Neutrophil (primary cell): ENCODE measurements at regions not wholly inside any gene's neighbourhood (a gene's known extent, or its start where the extent isn't known, plus 50 kb on each side); places are given as distances from the start of the nearest gene placed in this dataset.

ENCODE experiments used
- H3K27ac ChIP-seq: fragments of 200-600 bp; sonication (generic); 2 replicates; pipeline ENCODE4 v1.5.1; 2016; ENCODE audit warnings: mild to moderate bottlenecking, moderate library complexity
- H3K27me3 ChIP-seq: fragments of 200-600 bp; sonication (generic); 2 replicates; pipeline ENCODE4 v1.6.0; 2016; ENCODE audit warnings: mild to moderate bottlenecking
- H3K36me3 ChIP-seq: fragments of 200-600 bp; sonication (generic); 2 replicates; pipeline ENCODE4 v1.5.1; 2017
- H3K4me1 ChIP-seq, 2 experiments: fragments of 200-600 bp in 1 of 2; sonication (generic) in 1 of 2; 1 replicate in 1 of 2; 2 replicates in 1 of 2; pipeline versions ENCODE4 v1.5.1 to v1.6.1; 2013 to 2016; ENCODE audit warnings: low read depth in 1 of 2, low read length in 1 of 2, mild to moderate bottlenecking in 1 of 2, moderate library complexity in 1 of 2; ENCODE audit not compliant: control insufficient read depth in 1 of 2, insufficient read depth in 1 of 2
- H3K4me3 ChIP-seq, 2 experiments: fragments of 200-600 bp in 1 of 2; sonication (generic) in 1 of 2; 1 replicate in 1 of 2; 2 replicates in 1 of 2; pipeline ENCODE4 v1.5.1; 2013 to 2016; ENCODE audit warnings: low read depth in 1 of 2, low read length in 1 of 2, mild to moderate bottlenecking in 1 of 2, moderate library complexity in 1 of 2
- H3K9me3 ChIP-seq: fragments of 200-600 bp; sonication (generic); 2 replicates; pipeline ENCODE4 v1.5.1; 2016
- TF ChIP-seq, protein P1 (sequence below): fragments of 200-600 bp; sonication (generic); IDR thresholded peaks from 2 replicates; pipeline ENCODE4 v1.5.1; 2016; ENCODE audit warnings: antibody characterized with exemption

DNA sequence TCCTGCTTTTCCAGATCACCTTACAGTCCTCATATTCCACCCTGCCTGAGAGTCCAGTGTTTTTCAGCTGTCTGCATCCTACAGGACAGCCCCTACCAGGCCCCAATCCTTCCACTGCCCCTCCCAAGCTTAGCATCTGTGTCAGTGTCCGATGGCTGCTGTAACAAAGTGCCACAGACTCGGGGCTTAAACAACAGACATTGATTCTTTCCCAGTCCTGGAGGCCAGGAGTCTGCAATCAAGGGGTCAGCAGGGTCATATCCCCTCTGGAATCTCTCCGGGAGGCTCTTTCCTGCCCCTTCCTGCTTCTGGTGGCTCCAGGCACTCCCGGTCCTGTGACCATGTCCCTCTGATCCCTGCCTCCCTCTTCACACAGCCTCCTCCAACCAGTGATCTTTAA lies 396.6 kb upstream of the MAP3K7 start:
- H3K9me3 ChIP-seq, result no peaks in the 10 kb centered on the region
- H3K4me1 ChIP-seq, result no peaks in the 10 kb centered on the region
- no peak overlapping the region for H3K27ac ChIP-seq
- H3K4me3 ChIP-seq, result no peak overlapping the region
- no peaks in the 10 kb centered on the region for H3K27me3 ChIP-seq
- H3K36me3 ChIP-seq, result no peaks in the 10 kb centered on the region
- TF ChIP-seq, protein P1, sequence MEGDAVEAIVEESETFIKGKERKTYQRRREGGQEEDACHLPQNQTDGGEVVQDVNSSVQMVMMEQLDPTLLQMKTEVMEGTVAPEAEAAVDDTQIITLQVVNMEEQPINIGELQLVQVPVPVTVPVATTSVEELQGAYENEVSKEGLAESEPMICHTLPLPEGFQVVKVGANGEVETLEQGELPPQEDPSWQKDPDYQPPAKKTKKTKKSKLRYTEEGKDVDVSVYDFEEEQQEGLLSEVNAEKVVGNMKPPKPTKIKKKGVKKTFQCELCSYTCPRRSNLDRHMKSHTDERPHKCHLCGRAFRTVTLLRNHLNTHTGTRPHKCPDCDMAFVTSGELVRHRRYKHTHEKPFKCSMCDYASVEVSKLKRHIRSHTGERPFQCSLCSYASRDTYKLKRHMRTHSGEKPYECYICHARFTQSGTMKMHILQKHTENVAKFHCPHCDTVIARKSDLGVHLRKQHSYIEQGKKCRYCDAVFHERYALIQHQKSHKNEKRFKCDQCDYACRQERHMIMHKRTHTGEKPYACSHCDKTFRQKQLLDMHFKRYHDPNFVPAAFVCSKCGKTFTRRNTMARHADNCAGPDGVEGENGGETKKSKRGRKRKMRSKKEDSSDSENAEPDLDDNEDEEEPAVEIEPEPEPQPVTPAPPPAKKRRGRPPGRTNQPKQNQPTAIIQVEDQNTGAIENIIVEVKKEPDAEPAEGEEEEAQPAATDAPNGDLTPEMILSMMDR, result no peak

DNA sequence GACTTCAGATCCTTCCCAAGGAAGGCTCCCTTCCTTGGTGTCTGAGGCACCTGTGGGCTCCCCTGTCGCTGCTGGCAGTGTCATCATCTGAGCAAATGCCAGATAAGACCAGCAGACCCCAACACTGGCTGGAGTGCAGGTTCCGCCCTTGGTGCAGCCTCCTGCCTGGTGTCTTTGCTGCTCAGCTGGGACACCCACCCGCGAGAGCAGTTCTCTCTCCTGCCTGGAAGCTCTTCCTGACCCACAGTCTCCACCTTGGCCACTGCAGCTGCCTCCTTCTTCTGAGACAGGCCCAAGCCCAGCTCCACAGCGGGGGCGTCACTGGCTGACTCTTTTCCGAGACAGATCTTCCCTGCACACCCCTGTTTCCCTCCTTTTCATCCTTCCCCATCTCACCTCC lies 395.7 kb upstream of the MAP3K7 start:
- no peak overlapping the region for H3K4me3 ChIP-seq
- H3K36me3 ChIP-seq, result no peaks in the 10 kb centered on the region
- H3K4me1 ChIP-seq, result no peaks in the 10 kb centered on the region
- H3K9me3 ChIP-seq, result no peaks in the 10 kb centered on the region
- H3K27me3 ChIP-seq, result no peaks in the 10 kb centered on the region
- TF ChIP-seq, protein P1, result no peak
- no peak overlapping the region for H3K27ac ChIP-seq

DNA sequence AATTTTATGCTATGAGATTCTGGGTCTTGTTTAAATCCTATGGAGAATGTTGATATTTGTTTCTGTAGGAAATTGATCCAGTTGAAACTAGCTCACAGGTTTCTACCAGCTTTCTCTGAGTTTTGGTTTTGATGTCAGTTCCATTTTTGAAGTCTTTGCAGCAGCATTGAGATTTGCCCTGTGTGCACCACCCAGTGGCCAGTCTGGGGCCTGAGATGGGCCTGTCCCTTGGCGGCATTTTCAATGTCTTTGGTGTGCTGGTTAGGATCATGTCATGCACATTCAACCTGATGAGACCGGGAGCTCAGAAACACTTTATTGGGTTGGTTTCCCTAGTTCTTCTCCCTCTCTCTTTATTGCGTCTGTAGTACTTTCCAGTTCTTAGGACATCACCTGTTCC lies 395.2 kb upstream of the MAP3K7 start:
- TF ChIP-seq, protein P1, result no peak
- H3K4me1 ChIP-seq, result no peaks in the 10 kb centered on the region
- no peak overlapping the region for H3K4me3 ChIP-seq
- H3K27ac ChIP-seq, result no peak overlapping the region
- no peaks in the 10 kb centered on the region for H3K27me3 ChIP-seq
- no peaks in the 10 kb centered on the region for H3K9me3 ChIP-seq
- H3K36me3 ChIP-seq, result no peaks in the 10 kb centered on the region

DNA sequence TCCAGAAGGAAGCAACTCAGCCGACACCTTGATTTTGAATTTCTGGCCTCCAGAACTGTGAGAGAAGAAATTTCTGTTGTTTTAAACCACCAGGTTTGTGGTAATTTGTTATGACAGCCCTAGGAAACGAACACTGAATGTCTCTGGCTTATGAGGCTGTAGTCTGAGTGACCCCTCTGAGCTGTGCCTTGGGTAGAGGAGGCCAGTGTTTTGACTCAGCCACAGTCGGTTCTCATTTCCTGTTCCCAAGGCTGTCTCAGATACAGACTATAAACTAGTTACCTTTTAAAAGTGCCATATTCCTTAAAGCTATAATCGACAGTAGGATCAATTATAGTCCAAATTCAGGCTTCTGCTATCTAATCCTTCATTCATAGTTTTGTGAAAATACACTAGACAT lies 391.2 kb upstream of the MAP3K7 start:
- no peaks in the 10 kb centered on the region for H3K9me3 ChIP-seq
- H3K27ac ChIP-seq, result no peak overlapping the region
- no peaks in the 10 kb centered on the region for H3K36me3 ChIP-seq
- no peaks in the 10 kb centered on the region for H3K4me1 ChIP-seq
- no peaks in the 10 kb centered on the region for H3K27me3 ChIP-seq
- TF ChIP-seq, protein P1, result no peak
- H3K4me3 ChIP-seq, result no peak overlapping the region

DNA sequence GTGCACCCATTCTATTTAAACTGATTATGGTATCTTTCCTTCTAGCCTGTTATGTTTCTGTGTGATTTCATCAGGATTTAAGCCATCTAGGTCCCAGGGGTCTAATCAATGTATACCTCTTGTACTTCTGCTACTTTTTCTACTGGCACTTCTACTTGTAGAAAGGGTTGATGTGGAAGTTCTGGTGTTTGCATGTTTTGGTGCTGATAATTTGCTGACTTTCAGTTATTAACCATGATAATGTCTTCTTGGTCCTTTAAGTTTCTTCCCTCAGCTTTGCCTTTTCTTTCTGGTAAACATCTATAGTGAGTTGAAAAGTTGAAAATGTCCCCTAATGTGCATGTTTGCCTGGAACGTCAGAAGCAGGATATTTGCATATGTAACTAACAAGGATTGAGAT lies 390.6 kb upstream of the MAP3K7 start:
- no peak overlapping the region for H3K27ac ChIP-seq
- H3K36me3 ChIP-seq, result no peaks in the 10 kb centered on the region
- no peaks in the 10 kb centered on the region for H3K27me3 ChIP-seq
- H3K9me3 ChIP-seq, result no peaks in the 10 kb centered on the region
- H3K4me1 ChIP-seq, result no peaks in the 10 kb centered on the region
- no peak overlapping the region for H3K4me3 ChIP-seq
- TF ChIP-seq, protein P1, result no peak

DNA sequence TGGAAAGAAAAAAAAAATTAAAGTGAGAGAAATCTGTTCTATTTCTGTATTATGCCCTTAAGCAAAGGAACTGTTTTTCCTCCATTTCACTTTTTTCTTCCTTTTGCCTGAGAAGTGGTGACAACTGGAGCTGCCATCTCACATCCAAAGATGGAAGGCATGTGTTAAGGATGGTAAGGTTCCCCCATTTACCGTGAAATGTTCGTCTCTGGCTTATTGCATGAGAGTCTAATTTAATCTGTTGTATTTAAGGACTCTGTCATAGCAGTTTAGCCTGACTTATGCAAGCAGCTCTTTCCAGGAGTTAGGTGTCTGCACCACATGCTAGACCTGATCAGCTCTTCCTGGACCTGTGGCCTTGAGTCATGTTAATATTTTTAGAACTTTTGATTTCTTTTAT lies 389.5 kb upstream of the MAP3K7 start:
- Histone ChIP-seq H3K36me3 (no peaks in the 10 kb centered on the region), H3K4me3 (no peak overlapping the region), H3K27me3 (no peaks in the 10 kb centered on the region), H3K27ac (no peak overlapping the region), H3K4me1 (no peaks in the 10 kb centered on the region), H3K9me3 (no peaks in the 10 kb centered on the region)
- TF ChIP-seq, protein P1, result no peak
